ENCODE measurements at regions not wholly inside any gene's neighbourhood (a gene's known extent, or its start where the extent isn't known, plus 50 kb on each side); places are given as distances from the start of the nearest gene placed in this dataset.

DNA sequence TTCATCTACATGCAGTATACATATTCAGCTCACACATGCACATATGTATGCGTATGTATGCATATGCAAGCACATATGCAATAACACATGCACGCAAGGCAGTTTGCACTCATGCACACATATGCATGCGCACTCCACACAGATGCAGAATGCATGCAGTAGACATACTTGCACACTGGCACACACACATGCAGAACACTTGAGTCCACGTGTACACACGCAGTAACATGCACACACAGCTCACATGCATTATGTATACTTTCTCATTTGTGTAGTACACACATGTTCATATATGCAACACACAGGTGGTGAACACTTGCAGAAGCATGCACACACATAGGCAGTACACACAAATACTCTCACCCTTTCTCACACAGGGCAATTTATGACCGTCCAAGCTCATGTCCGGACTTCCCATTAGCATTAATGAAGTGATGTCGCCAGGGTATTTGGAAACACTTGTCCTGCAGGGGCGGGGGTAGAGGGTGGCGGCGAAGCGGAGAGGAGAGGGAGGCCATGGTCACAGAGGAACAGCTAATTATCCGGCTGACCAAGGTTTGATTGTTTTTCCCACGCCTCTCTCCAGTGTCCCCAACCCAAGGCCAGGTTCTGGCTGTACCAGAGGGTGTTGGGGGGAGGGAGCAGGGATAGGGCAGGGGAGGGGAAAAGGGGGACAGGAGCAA lies 91.3 kb downstream of the VEGFA start:
- DNase-seq, result no peak

DNA sequence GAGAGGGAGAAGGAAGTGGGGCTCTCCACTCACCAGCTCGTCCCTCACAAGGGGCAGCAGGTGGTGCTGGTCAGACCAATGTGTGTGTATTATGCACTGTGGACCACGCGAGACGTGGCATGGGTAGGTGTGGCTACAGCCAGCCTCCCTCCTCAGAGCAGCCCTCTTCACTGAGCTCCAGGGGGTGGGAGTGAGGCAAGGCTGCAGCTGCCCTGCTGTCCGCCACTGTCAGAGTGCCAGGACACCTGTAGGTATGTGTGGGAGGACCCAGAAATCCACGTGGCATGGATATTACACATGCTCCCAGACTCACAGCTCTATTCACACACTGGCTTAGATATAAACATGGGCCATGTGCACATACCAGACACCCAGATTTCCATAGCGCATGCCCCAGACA lies 90.3 kb downstream of the VEGFA start:
- DNase-seq, result no peak

DNA sequence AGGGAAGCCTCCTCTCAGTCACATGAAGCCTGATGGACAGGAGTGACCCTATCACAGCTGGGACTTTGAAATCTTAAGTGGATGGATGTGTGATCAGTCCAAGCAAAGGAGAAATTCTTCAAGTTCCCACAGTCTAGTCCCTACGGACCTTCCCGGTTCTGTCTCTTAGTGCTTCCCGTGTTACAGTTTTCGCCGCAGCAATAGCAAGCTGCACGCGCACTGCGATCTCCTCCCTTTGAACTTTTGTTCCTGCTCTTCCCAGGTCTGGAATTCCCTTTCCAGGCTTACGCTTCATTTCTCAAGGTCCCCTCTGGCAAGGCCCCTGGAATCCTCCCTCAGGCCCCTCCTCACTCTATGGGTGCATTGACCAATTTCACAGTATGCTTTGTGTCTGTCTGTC lies 89.2 kb downstream of the VEGFA start:
- no peak for DNase-seq

DNA sequence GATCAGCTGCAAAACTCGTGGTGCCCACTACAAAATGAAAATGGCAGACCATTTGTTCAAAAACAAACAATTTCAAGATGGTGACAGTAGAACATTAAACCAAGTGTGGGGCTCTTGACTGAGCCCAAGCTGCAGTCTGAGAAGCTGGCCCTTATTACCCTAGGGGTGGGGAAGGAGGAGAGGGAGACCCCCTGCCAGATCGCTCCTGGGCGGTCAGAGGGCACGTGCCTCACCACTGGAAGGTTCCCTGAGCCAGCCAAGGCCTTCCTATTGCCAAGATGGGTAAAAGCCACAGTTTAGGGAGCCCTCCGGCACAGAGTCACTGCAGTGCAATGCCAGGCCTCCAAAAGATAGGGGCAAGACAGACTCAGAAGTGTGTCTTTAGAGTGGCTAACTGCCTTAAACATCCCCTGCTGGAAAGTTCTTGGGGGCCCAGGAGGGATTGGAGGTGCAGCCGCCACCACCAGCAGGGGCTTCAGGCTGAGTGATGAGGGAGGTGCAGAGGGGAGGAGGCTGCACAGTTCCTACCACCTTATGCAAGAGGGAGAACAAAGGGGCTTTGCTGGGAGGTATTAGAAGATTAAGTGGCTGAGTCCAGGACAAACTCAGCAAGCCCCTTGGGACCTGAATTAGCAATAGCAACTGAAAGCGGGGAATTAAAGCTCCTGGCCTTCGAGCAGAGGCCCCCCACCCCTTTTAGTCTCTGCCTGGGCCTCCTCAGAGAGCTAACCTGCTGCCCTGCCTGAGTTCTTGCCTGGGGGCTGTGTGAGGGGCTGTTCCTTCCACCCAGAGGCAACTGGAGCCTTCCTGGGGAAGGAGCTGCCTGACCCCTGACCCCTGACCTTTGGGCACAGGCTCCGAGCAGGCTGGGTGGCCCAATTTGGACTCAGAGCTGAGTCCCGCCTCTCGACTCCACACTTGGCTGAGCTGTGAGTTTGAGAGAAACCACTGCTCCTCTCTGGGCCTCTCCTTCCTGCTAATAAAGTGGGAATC lies 88.4 kb downstream of the VEGFA start:
- DNase-seq, result no peak

DNA sequence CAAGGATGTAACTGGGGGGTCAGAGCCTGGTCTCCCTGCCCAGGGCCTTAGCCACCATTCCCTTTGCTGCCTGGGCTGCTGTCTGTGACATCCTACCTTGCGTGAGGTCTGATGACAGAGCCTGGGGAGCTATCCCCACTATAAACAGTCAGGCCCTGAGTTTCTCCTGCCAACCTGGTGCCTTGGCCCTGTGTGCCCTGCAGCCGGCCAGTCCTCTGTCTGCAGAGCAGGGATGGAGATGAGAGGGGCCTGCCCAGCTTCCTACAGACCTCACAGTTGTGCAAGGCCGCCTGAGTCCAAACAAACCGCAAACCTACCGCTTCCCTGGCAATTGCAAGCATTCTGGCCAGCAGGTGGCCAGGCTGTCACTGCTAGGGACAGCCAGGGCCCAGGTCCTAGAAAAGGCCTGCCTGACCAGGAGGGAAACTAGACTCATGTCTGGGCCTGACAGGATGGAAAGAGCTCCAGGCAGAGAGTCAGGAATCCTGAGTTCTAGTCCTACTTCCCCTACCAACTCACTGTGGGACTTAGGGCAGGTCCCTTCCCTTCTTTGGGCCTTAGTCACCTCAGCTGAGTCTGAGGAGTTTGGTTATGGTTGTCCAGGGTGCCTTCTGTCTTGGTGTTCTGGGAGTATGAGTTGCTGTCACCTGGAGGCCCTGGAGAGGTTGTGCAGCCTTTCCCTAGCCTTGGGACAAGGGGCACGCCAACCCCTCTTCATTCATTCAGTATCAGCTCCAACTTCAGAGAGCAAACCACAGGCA lies 86.2 kb downstream of the VEGFA start:
- no peak for DNase-seq

DNA sequence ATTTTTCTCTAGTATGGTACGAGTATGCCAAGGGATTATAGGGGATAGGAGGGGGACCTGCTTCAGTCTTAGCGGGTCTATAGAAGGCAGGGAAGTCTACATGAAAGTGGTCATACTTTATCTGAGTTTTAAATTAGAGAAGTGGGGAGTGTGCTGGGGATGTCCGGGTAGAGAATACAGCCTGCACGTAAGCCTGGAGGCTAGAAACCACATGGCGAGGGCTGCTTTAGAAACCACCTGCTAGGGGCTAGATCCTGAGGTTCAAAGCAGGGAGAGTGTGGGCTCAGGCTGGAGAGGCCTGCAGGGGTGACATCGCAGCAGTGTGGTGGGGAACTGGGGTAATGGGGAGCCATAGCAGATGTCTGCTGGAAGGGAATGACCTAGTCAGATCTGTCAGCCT lies 85.2 kb downstream of the VEGFA start:
- DNase-seq, result no peak

DNA sequence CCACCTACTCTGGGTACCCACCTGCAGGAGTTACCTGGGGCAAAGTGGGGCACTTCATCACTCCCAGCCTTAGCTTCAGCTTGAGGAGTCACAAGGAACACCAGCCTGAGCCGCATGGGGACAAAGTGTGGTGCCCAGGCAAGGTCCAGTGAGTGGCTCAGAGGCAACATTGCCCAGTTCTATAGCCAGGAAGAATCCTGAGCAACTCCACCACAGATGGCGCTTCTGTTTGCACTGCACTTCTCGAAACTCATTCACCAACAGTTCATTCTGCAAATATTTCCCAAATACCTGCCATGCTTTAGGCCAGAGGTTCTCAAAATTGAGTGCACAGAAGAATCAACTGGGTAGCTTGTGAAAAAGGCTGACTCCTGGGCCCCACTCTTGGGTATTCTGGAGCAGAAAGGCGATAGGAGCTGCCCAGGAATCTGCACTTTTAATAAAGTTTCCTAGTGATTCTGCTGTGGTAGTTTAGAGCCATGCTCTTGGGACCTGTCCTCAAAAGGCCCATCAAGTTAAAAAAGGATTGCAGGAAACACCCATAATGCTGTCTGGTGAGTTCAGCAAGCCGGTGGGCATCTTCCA lies 83.1 kb downstream of the VEGFA start:
- no peak for DNase-seq

DNA sequence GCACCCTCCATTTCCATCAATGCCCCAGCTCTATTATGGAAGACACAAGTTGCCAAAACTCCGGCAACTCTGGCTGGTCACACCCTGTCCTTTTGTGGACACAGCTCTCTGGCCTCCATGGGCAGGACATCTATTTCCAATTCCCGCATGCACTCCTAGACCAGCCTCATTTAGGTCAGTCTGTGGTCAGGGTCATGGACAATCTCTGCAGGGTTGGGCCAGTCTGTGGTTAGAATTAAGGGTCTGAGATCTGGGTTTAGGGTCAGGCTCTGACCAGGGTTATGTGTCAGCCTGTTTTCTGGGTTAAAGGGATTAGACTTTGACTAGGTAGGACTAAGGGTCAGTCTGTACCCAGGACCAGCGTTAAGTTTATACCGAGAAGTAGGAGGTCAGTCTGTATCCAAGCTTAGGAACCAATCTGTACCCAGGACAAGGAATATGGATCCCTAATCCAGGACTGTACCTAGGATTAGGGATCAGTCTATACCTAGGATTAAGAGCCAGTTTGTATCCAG lies 82.4 kb downstream of the VEGFA start:
- no peak for DNase-seq

DNA sequence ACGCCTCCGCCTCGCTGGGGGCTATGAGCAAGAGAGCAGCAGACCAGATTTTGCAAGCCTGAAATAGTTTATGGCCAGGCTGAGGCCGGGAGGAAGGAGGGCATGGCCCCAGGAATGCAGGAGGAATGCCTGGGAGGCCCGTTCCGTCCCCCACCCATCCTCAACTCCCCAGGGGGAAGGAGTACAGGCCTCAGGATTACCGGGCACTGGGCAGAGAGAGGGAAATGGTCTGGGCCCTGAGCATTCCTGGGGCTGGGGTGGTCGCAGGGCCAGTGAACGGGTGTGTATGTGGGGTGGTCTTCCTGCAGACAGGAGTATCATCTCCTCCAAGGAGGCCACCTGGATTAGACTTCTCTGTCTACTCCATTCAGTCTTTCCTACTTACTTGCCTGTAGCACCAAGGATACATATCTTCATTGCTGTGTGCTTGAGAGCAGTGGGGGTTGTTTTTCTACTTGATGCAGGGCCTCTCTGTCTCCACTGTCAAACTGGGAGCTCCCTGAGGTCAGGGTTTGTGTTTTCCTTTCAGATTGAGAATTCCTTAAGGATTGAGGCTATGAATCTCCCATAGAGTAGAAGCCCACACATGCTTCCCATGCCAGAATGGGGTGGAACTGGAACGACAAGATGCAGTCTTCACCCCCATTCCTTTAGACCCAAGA lies 81.3 kb downstream of the VEGFA start:
- DNase-seq, result no peak

DNA sequence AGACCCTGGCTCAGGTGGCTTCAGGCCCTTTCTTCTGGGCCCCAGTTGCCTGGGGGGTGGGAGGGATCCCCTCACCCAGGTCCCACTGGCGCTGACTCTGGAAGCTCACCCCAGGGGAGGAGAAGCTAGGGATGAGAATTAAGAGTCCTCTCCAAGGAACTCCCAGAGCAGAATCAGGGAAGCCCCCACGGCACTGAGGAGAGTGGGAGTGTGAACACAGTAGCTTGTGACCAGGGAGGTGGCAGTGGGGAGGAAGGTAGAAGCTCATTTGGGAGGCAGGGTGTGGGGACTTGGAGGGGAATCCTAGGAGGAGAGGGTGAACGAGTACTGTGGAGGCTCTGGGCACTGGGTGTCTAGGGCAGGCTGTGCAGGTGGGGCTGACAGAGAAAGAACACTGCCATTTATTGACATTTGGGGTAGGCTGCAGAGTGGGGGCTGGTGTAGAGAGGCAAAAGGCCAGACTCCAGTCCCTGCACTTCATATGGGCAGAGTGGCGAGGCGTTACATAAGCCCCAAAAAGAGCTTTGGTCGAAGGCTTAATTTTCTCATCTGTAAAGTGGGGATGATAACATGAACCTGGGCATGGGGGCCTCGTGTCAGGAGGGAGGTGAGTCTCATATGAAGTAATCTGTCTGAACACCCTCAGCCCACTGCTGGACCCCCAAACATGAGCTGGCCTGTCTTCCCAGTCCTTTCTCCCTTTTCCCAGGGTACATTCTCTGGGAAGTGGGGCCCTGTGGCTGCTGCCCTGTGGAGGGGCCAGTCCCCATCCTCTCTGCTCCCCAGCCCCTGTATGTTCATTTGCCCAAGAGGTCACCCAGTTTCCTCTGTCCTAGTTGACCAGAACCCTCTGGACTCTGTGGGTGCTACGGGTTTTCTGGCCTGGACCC lies 80.5 kb downstream of the VEGFA start:
- no peak for DNase-seq

DNA sequence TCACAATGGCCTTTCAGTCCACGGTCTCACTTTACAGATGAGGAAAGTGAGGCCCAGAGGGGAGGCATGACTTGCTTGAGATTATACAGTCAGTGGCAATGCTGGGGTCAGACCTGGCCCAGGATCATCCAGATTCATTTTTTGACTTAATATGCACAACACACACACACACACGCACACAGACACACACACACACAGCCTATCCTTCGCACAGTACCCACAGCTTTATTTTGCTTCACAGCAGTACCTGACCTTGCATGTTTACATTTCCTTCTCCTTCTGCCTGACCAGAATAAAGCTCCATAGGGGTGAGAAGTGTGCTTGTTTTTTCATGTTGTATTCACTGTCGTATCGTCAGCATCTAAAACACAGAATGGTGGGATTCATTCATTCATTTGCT lies 79.8 kb downstream of the VEGFA start:
- no peak for DNase-seq

DNA sequence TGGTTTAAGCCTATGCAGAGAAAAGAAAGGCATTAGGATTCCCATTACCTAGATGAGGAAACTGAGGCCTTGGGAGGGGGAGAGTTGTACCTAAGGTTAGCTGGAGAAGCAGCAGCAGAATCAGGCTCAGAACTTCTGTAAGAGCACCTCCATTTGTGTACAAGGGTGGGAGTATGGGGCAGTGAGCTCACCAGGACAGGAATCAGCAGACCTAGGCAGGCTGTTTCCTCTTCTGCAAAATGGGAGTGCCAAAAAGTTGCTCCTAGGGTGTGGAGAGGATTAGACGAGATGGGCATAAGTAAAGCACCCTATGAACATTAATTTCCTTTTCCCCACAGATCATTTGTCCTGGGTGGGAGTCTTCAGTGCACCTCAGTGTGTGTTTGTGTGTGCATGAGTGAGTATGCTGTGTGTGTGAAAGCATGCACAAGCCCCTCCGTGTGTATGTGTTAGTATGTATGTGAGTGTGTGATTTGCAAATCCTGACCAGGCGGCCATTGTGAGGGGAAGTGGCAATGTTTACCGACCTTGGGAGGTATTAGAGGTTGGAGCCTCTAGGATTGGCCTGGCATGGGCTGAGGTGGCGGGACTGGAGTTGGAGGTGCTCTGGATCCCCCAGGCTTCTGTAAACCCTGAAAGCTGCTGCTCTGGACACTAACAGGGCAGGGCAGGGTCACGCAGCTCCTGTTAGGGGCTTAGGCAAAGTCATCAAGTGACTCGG lies 78.8 kb downstream of the VEGFA start:
- DNase-seq, result no peak

DNA sequence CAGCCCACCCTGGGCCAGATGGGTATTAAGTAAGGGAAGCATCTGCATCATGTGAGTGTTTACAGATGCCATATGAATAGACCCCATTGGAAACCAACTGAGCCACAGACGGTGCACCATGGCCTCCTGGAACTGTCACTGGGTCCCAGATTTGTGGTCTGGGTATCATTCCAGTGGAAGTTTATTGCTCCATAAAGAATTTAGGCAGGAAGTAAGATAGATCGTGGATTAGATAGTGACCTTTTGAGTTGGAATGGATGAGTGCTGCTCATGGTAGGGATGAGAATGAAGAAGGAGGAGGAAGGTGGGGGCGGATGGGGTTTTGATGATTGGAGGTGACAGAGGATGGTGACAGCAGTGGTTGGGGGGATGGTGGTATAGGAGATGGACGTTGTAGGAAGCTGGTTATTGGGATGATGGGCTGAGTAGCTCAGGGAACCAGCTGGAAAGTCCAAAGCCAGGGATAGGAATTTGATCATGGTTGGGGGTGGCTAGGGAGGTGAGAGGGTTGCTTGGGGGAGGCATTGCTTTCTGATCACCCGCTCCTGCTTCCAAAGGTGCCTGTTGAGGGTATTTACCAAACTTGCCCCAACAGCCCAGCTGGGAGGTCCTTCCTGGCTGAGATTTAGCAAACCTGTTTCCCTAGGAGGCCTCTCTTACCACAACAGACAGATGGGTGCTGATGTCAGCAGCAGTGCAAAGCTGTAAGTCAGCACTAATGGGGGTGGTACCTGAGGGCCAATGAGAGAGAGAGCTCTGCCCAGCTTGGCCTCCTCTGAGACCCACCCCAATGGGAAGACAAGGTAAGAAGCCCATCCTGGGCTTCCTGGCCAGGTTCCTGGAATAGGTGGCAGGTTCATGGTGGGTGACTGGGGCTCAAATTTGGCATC lies 78.0 kb downstream of the VEGFA start:
- no peak for DNase-seq

DNA sequence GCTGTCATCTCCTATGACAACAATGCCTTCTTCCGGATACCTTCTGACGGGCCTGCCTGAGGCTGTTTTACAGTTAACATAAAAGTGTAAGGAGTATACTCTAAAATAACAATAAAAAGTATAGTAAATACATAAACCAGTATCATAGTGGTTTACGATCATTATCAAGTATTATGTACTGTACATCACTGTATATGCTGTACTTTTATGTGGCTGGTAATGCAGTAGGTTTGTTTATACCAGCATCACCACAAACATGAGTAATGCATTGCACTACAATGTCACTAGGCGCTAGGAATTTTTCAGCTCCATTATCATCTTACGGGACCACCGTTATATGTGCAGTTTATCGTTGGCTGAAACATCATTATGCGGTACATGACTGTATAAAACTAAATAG lies 76.5 kb downstream of the VEGFA start:
- no peak for DNase-seq

DNA sequence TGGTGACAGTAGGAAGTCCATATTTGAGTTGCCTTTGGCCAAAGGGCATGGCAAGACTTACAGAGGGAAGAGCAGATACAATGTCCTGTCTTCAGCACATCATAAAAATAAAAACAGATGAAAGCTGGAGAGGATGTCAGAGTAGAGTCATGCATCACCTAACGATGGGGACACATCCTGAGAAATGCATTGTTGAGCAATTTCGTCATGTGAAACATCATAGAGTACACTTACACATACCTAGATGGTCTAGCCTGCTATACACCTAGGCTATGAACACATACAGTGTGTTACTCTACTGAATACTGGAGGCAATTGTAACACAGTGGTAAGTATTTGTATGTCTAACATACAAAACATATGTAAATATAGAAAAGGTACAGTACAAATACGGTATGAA lies 75.6 kb downstream of the VEGFA start:
- no peak for DNase-seq

DNA sequence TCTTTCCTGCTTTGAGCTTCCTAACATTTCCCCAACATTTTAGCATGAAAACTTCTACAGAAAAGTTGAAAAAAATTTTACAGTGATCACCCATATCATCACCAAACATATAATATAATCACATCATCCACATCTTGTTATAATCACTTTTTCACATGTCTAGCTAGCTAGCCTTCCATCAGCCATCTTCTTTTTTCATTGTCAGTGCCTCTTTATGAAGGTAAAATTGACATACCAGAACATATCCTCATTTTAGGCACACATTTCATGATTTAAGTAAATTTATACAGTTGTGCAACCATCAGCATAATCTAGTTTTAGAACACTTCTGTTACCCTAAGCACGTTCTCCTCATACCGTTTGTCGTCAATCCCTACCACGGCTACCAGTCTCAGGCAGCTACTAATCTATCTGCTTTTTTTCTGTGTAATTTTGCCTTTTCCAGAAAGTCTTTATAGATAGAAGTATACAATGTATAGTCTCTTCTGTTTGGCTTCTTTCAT lies 73.7 kb downstream of the VEGFA start:
- no peak for DNase-seq

DNA sequence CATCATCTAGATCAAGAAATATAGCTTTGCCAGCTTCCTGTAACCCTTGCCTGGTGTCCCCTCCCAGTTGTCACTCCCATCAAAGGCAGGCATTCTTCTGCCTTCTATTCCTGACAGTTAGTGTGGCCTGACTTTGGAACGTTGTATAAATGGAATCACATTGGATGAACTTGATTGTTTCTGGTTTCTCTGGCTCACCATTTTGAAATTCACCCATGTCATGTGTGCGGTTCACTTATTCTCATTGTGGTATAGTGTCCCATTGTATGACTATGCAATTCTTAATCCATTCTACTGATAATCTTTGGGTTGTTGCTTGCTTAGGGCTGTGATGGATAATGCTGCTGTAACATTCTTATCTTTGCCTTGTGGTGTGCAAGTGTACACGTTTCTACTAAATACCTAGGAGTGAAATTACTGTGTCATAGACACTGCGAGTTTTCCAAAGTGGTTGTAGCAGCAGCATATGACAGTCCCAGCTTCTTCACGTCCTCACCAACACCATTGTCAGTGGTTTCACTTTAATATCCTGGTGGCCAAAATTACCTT lies 73.2 kb downstream of the VEGFA start:
- no peak for DNase-seq

DNA sequence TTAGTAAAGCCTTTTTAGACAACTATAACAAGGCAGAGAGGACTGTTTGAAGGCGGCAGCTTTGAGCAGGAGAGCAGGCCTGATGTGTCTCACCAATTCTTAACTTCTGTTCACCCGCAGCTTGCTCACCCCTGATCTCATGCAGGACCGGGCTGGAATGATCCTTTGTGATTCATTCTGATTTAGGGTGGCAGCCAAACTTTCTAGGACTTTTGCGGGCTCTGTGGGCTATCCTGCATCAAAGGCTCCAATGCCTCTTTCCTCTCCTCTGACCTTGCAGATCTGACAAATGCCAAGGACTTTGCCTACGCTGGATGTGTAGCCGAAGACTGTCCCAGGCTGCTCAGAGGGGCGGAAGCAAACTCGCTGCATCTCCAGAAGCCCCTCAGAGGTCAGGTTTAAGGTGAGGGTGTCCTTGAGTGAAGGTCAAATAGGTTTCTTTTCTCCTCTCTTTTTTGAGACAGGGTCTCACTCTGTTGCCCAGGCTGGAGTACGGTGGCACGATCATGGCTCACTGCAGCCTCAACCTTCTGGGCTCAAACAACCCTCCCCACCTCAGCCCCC lies 72.3 kb downstream of the VEGFA start:
- no peak for DNase-seq

All from NCI-H2227 treated with DMSO at 0.1 percent for 48 hours (cell line).